Astrocyte (in vitro differentiated cells and primary cell): ENCODE measurements at regions not wholly inside any gene's neighbourhood (a gene's known extent, or its start where the extent isn't known, plus 50 kb on each side); places are given as distances from the start of the nearest gene placed in this dataset.
A peak's percentile ranks its signal among the peaks of the same experiment; 100 is the strongest.

Source experiments
- DNase-seq: peaks from one replicate; pipeline ENCODE4 v3.0.0-alpha.2; 2010; ENCODE audit warnings: low read depth
- FAIRE-seq: peaks from 2 replicates; lab custom pipeline; 2011; peaks lifted over from hg19 to GRCh38; lab: Jason Lieb, UNC
- H2AFZ ChIP-seq: 2 replicates; pipeline ENCODE4 v1.6.0; 2012; ENCODE audit warnings: low read depth, low read length, inconsistent platforms
- H3K27ac ChIP-seq: 2 replicates; pipeline ENCODE4 v1.5.1; 2011; ENCODE audit warnings: low read depth, low read length, inconsistent platforms
- H3K27me3 ChIP-seq: 2 replicates; pipeline ENCODE4 v1.6.0; 2011; ENCODE audit warnings: low read length, inconsistent platforms; ENCODE audit not compliant: insufficient read depth
- H3K36me3 ChIP-seq: 2 replicates; pipeline ENCODE4 v1.5.1; 2011; ENCODE audit warnings: low read length, inconsistent platforms; ENCODE audit not compliant: insufficient read depth
- H3K4me1 ChIP-seq: 2 replicates; pipeline ENCODE4 v1.5.1; 2011; ENCODE audit warnings: low read length, inconsistent platforms; ENCODE audit not compliant: insufficient read depth
- H3K4me2 ChIP-seq: 2 replicates; pipeline ENCODE4 v1.6.0; 2012; ENCODE audit warnings: low read length, inconsistent platforms
- H3K4me3 ChIP-seq: 2 replicates; pipeline ENCODE4 v1.5.1; 2011; ENCODE audit warnings: low read depth, mild to moderate bottlenecking, low read length, inconsistent platforms; ENCODE audit not compliant: insufficient read depth
- H3K79me2 ChIP-seq: 2 replicates; pipeline ENCODE4 v1.6.0; 2012; ENCODE audit warnings: mild to moderate bottlenecking, low read length, inconsistent platforms; ENCODE audit not compliant: insufficient read depth
- H3K9ac ChIP-seq: 2 replicates; pipeline ENCODE4 v1.6.0; 2012; ENCODE audit warnings: mild to moderate bottlenecking, low read length, inconsistent platforms
- H3K9me3 ChIP-seq: 2 replicates; pipeline ENCODE4 v1.5.1; 2012; ENCODE audit warnings: low read depth, mild to moderate bottlenecking, low read length, inconsistent platforms; ENCODE audit not compliant: insufficient read depth
- H4K20me1 ChIP-seq: 2 replicates; pipeline ENCODE4 v1.6.0; 2012; ENCODE audit warnings: low read length, inconsistent platforms; ENCODE audit not compliant: insufficient read depth
- H3K27ac Mint-ChIP-seq: one replicate; pipeline ENCODE4 v1.8.0; 2021; ENCODE audit warnings: mild to moderate bottlenecking, mixed read lengths; ENCODE audit not compliant: unreplicated experiment
- H3K27me3 Mint-ChIP-seq: one replicate; pipeline ENCODE4 v1.8.0; 2021; ENCODE audit warnings: low read depth, mixed read lengths; ENCODE audit not compliant: unreplicated experiment
- H3K36me3 Mint-ChIP-seq: one replicate; pipeline ENCODE4 v1.8.0; 2021; ENCODE audit warnings: low read depth, mixed read lengths; ENCODE audit not compliant: unreplicated experiment
- H3K4me1 Mint-ChIP-seq: one replicate; pipeline ENCODE4 v1.8.0; 2021; ENCODE audit warnings: low read depth, mixed read lengths; ENCODE audit not compliant: unreplicated experiment
- H3K4me3 Mint-ChIP-seq: one replicate; pipeline ENCODE4 v1.8.0; 2021; ENCODE audit warnings: mild to moderate bottlenecking, moderate library complexity, mixed read lengths; ENCODE audit not compliant: unreplicated experiment
- H3K9me3 Mint-ChIP-seq: one replicate; pipeline ENCODE4 v1.8.0; 2021; ENCODE audit warnings: mild to moderate bottlenecking, mixed read lengths; ENCODE audit not compliant: unreplicated experiment
- EZH2 ChIP-seq: IDR thresholded peaks from 2 replicates; pipeline ENCODE4 v1.6.1; 2012; ENCODE audit warnings: mild to moderate bottlenecking, low read length, inconsistent platforms; ENCODE audit not compliant: insufficient read depth
- TF ChIP-seq, protein P1 (sequence below): IDR thresholded peaks from 2 replicates; pipeline ENCODE4 v1.5.1; 2011; ENCODE audit warnings: low read depth, mild to moderate bottlenecking, inconsistent platforms, low read length, moderate library complexity; ENCODE audit not compliant: insufficient read depth

DNA sequence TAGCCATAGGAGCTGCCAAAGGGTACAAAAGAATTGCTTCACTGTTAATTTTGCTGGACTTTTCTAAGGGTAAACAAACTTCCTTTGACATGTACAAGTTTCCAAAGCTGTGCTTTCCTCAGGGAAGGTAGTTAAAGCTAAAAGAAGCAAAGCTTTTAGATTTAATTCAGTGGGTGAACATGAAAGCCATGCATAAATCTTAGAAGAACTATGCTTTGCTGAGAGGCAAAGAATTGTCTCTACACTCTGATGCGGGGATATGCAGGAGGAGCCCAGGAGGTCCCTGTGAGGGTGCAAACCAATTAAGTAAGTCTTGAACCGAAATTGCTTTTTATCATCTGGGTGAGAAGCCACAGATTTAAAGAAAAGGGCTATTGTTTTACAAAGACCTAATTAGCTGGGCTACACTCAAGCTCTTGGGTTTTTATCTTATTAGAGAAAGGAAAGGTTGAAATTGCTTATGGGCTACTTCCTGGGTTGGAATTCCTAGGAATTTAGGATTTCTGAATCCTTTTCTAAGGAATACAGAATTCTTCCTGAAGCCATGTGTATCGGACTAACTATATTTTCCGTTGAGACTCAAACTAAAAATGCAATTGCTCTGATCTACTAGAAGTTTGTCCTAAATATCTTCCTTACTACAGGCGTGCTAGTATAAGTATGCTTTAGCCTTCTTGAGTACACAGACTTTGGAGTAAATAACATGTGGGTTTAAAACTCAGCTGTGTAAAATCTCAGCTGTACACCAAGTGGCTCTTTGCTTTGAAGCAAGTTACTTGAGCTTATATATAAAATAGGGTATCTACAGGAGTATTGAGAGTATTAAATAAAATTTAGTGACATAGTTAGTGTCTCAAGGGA lies 188.4 kb upstream of the ANK2 start:
- H3K27ac Mint-ChIP-seq, result peak overlapping the region; percentile 58
- no peaks in the 10 kb centered on the region for H3K4me1 ChIP-seq
- no peak for TF ChIP-seq EZH2
- TF ChIP-seq, protein P1, sequence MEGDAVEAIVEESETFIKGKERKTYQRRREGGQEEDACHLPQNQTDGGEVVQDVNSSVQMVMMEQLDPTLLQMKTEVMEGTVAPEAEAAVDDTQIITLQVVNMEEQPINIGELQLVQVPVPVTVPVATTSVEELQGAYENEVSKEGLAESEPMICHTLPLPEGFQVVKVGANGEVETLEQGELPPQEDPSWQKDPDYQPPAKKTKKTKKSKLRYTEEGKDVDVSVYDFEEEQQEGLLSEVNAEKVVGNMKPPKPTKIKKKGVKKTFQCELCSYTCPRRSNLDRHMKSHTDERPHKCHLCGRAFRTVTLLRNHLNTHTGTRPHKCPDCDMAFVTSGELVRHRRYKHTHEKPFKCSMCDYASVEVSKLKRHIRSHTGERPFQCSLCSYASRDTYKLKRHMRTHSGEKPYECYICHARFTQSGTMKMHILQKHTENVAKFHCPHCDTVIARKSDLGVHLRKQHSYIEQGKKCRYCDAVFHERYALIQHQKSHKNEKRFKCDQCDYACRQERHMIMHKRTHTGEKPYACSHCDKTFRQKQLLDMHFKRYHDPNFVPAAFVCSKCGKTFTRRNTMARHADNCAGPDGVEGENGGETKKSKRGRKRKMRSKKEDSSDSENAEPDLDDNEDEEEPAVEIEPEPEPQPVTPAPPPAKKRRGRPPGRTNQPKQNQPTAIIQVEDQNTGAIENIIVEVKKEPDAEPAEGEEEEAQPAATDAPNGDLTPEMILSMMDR, result no peak
- DNase-seq (no peak), FAIRE-seq (no peak)
- H3K9ac ChIP-seq, result no peak overlapping the region
- no peaks in the 10 kb centered on the region for H3K79me2 ChIP-seq
- H2AFZ ChIP-seq, result no peak overlapping the region
- H3K27ac ChIP-seq, result no peak overlapping the region
- no peaks in the 10 kb centered on the region for H4K20me1 ChIP-seq
- no peak overlapping the region for H3K4me3 Mint-ChIP-seq
- no peak overlapping the region for H3K4me2 ChIP-seq
- peaks cover 27% of the 10 kb centered on the region for H3K4me1 Mint-ChIP-seq
- no peaks in the 10 kb centered on the region for H3K9me3 Mint-ChIP-seq
- no peaks in the 10 kb centered on the region for H3K36me3 Mint-ChIP-seq
- H3K4me3 ChIP-seq, result no peak overlapping the region
- no peaks in the 10 kb centered on the region for H3K27me3 Mint-ChIP-seq
- H3K9me3 ChIP-seq, result no peaks in the 10 kb centered on the region
- H3K36me3 ChIP-seq, result no peaks in the 10 kb centered on the region
- no peaks in the 10 kb centered on the region for H3K27me3 ChIP-seq

DNA sequence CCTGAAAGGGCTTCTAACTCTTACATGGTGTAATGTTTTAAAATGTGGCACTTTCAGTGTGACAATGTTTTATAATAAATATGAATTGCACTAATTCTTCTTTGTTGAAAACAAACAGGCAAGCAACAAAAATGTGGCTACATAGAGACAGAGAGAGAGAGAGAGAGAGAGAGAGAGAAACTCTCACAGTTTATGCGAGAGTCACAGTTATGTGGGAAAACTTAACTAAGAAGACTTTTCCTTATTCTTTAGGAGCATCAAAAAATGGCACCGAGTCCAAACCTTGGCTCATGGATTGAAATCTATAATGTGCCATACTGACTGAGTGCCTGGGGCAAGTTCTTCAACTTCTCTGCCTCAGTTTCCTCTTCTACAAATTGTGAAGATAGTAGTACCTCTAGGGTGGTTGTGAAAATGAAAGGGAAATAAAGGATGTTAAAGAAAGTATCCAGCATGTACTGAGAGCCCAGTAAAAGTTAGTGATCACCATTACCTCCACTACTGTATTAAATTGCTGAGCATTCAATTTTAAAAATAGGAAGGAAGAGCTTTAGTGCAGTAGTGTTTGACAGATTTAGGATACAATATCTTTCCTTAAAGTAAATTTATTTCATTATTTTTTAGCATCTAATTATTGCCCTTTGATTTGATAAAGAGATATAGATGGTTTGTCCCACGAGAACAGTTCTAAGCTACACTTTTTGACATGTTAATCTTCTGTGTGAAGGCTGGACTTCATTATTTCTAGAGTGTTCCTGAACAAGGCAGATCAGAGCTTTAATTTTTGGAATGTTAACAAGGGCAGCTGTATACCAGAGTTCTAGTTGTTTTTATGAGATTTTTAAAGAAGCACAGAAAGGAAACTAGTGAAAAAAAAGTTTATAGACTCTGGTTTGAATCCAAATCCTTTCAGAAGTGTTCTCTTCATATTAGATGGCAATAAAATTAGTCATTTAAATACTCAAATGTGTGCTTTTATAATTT lies 187.5 kb upstream of the ANK2 start:
- H3K27ac ChIP-seq, result no peak overlapping the region
- peaks cover 24% of the 10 kb centered on the region for H3K4me1 Mint-ChIP-seq
- H3K27me3 Mint-ChIP-seq, result no peaks in the 10 kb centered on the region
- no peaks in the 10 kb centered on the region for H3K36me3 ChIP-seq
- H3K36me3 Mint-ChIP-seq, result no peaks in the 10 kb centered on the region
- FAIRE-seq, result no peak
- H3K4me1 ChIP-seq, result no peaks in the 10 kb centered on the region
- TF ChIP-seq, protein P1, result no peak
- no peak for TF ChIP-seq EZH2
- no peak overlapping the region for H3K9ac ChIP-seq
- no peaks in the 10 kb centered on the region for H3K79me2 ChIP-seq
- no peak for DNase-seq
- H3K4me3 Mint-ChIP-seq, result no peak overlapping the region
- no peak overlapping the region for H3K4me2 ChIP-seq
- H3K4me3 ChIP-seq, result no peak overlapping the region
- H3K9me3 Mint-ChIP-seq, result no peaks in the 10 kb centered on the region
- H3K9me3 ChIP-seq, result no peaks in the 10 kb centered on the region
- H2AFZ ChIP-seq, result no peak overlapping the region
- no peak overlapping the region for H3K27ac Mint-ChIP-seq
- no peaks in the 10 kb centered on the region for H4K20me1 ChIP-seq
- H3K27me3 ChIP-seq, result no peaks in the 10 kb centered on the region
